ENCODE measurements at regions not wholly inside any gene's neighbourhood (a gene's known extent, or its start where the extent isn't known, plus 50 kb on each side); places are given as distances from the start of the nearest gene placed in this dataset.

GRCh38 chr3:145620002-145620401 is 541.0 kb downstream of the PLOD2 start:
- no peak overlapping the region for H2BK5ac ChIP-seq (ENCODE audit: insufficient read length, low read length)
- H2BK12ac ChIP-seq (ENCODE audit: insufficient read length, low read depth, low read length), result no peak overlapping the region
- no peak for TF ChIP-seq CTCF (conservative IDR thresholded peaks at IDR 0.05)
- Mint-ChIP-seq H3K36me3 (ENCODE audit: insufficient read depth in 1 of 3, low read depth in 3 of 3) (no peaks in the 10 kb centered on the region), H3K9me3 (peaks cover 0 to 7% of the 10 kb centered on the region in 2 experiments; a peak in 3 of 5 replicates), H3K4me1 (no peaks in the 10 kb centered on the region), H3K27me3 (ENCODE audit: low read depth) (no peaks in the 10 kb centered on the region), H3K27ac (no peak overlapping the region), H3K4me3 (no peak overlapping the region)
- no peak overlapping the region for H4K91ac ChIP-seq (ENCODE audit: insufficient read length, low read depth, low read length)
- no peak overlapping the region for H3K27ac ChIP-seq (ENCODE audit: insufficient read length, low read depth, low read length)
- no peaks in the 10 kb centered on the region for H3K79me2 ChIP-seq (ENCODE audit: insufficient read depth, low read length)
- H2BK15ac ChIP-seq (ENCODE audit: low read depth, low read length), result no peak overlapping the region
- no peak overlapping the region for H2AFZ ChIP-seq (ENCODE audit: low read length)
- no peaks in the 10 kb centered on the region for H3K4me1 ChIP-seq (ENCODE audit: insufficient read depth, low read length)
- no peak overlapping the region for H2BK20ac ChIP-seq (ENCODE audit: low read depth, low read length, poor library complexity, severe bottlenecking)
- H3K9me3 ChIP-seq (ENCODE audit: control insufficient read depth, low read depth, low read length), result no peaks in the 10 kb centered on the region
- no peak overlapping the region for H4K5ac ChIP-seq (ENCODE audit: insufficient read length, low read depth, low read length)
- H3K23me2 ChIP-seq (ENCODE audit: insufficient read length, low read depth, low read length, poor library complexity, severe bottlenecking), result no peaks in the 10 kb centered on the region
- no peak overlapping the region for H3K18ac ChIP-seq (ENCODE audit: insufficient read length, low read depth, low read length)
- no peak overlapping the region for H2AK5ac ChIP-seq (ENCODE audit: insufficient read length, low read length)
- no peak overlapping the region for H3K4me2 ChIP-seq (ENCODE audit: insufficient read depth, insufficient read length, low read length)
- H3K56ac ChIP-seq (ENCODE audit: insufficient read length, low read depth, low read length), result no peak overlapping the region
- no peaks in the 10 kb centered on the region for H3K79me1 ChIP-seq (ENCODE audit: insufficient read depth, low read depth, low read length, poor library complexity, severe bottlenecking)
- no peak overlapping the region for H3K14ac ChIP-seq (ENCODE audit: insufficient read depth, low read length)
- no peak overlapping the region for H3K23ac ChIP-seq (ENCODE audit: insufficient read length, low read depth, low read length)
- no peak overlapping the region for H3K9ac ChIP-seq (ENCODE audit: extremely low read depth, insufficient read length, low read length)
- H4K8ac ChIP-seq (replicated peaks; ENCODE audit: insufficient read length, low read depth, low read length), result no peak overlapping the region
- no peaks in the 10 kb centered on the region for H3K27me3 ChIP-seq (ENCODE audit: insufficient read depth, low read length)
- no peak overlapping the region for H3T11ph ChIP-seq (ENCODE audit: low read length)
- no peaks in the 10 kb centered on the region for H4K20me1 ChIP-seq (ENCODE audit: control insufficient read depth, insufficient read depth, insufficient read length)
- no peak for DNase-seq
- no peak overlapping the region for H3K4ac ChIP-seq (ENCODE audit: low read depth, low read length)
- no peak overlapping the region for H2BK120ac ChIP-seq (ENCODE audit: low read depth, low read length, poor library complexity, severe bottlenecking)
- WGBS (ENCODE audit: extremely low coverage, insufficient read length, low lambda C conversion rate), result no CpG with 5 or more reads among the region's 3 CpGs

All from H9 (cell line).